Neural cell (in vitro differentiated cells): ENCODE measurements at regions not wholly inside any gene's neighbourhood (a gene's known extent, or its start where the extent isn't known, plus 50 kb on each side); places are given as distances from the start of the nearest gene placed in this dataset.
A peak's percentile ranks its signal among the peaks of the same experiment; 100 is the strongest.
"Not testable (repeated sequence)": the region's sequence is repeated elsewhere in the genome, so short reads cannot be mapped to it uniquely, and the experiment has no call there.

ENCODE experiments used
- H2AFZ ChIP-seq: fragments of 200-600, 300-800 bp; sonication (generic), shearing (Covaris generic); 2 replicates; pipeline ENCODE4 v1.6.0; 2014; ENCODE audit warnings: low read depth, mild to moderate bottlenecking, antibody characterized with exemption, low read length, moderate library complexity
- H3F3A ChIP-seq: fragments of 200-600 bp; shearing (Covaris generic); 2 replicates; pipeline ENCODE4 v1.6.1; 2016; ENCODE audit warnings: mild to moderate bottlenecking, moderate library complexity, mixed read lengths, antibody characterized with exemption, low read length; ENCODE audit not compliant: insufficient read depth, poor library complexity, severe bottlenecking
- H3K27ac ChIP-seq: fragments of 200-600, 300-800 bp; sonication (generic), shearing (Covaris generic); 2 replicates; pipeline ENCODE4 v1.5.1; 2014; ENCODE audit warnings: mild to moderate bottlenecking, low read length, moderate library complexity
- H3K27me3 ChIP-seq: fragments of 300-800, 200-600 bp; sonication (generic), shearing (Covaris generic); 2 replicates; pipeline ENCODE4 v1.6.0; 2014; ENCODE audit warnings: mild to moderate bottlenecking, low read depth, low read length, moderate library complexity; ENCODE audit not compliant: insufficient read depth
- H3K36me3 ChIP-seq: fragments of 300-800, 200-600 bp; sonication (generic), shearing (Covaris generic); 2 replicates; pipeline ENCODE4 v1.5.1; 2014; ENCODE audit warnings: mild to moderate bottlenecking, antibody characterized with exemption, low read length, moderate library complexity; ENCODE audit not compliant: insufficient read depth
- H3K4me2 ChIP-seq: fragments of 300-800, 200-600 bp; sonication (generic), shearing (Covaris generic); 2 replicates; pipeline ENCODE4 v1.6.0; 2014; ENCODE audit warnings: mild to moderate bottlenecking, low read length
- H3K4me3 ChIP-seq: fragments of 300-800, 200-600 bp; sonication (generic), shearing (Covaris generic); 2 replicates; pipeline ENCODE4 v1.5.1; 2014; ENCODE audit warnings: mild to moderate bottlenecking, low read length, moderate library complexity
- H3K79me2 ChIP-seq: fragments of 200-600 bp; shearing (Covaris generic); replicated peaks from 2 replicates; pipeline ENCODE4 v1.6.0; 2014; ENCODE audit warnings: mild to moderate bottlenecking, low read length, moderate library complexity; ENCODE audit not compliant: insufficient read depth
- H3K9ac ChIP-seq: fragments of 300-800, 200-600 bp; sonication (generic), shearing (Covaris generic); 2 replicates; pipeline ENCODE4 v1.6.1; 2016; ENCODE audit warnings: mild to moderate bottlenecking, low read length, mixed read lengths
- H3K9me2 ChIP-seq: fragments of 200-600 bp; shearing (Covaris generic); 2 replicates; pipeline ENCODE4 v1.6.1; 2016; ENCODE audit warnings: mild to moderate bottlenecking, low read length, mixed read lengths; ENCODE audit not compliant: insufficient read depth
- H3K9me3 ChIP-seq: fragments of 200-600, 300-800 bp; sonication (generic), shearing (Covaris generic); 2 replicates; pipeline ENCODE4 v1.6.1; 2016; ENCODE audit warnings: mild to moderate bottlenecking, mixed run types, low read length, moderate library complexity, mixed read lengths
- H4K20me1 ChIP-seq: fragments of 200-600 bp; shearing (Covaris generic); 2 replicates; pipeline ENCODE4 v1.6.1; 2016; ENCODE audit warnings: mild to moderate bottlenecking, mixed run types; ENCODE audit not compliant: insufficient read depth
- EP300 ChIP-seq: fragments of 450-650 bp; conservative IDR thresholded peaks from 2 replicates; pipeline ENCODE4 v1.6.1; 2014; ENCODE audit warnings: antibody characterized with exemption, mild to moderate bottlenecking, moderate library complexity; ENCODE audit not compliant: poor library complexity, severe bottlenecking
- EZH2 ChIP-seq: fragments of 200-600, 300-800 bp; shearing (Covaris generic), sonication (generic); IDR thresholded peaks from 2 replicates; pipeline ENCODE4 v1.6.1; 2014; ENCODE audit warnings: antibody characterized with exemption, low read length, borderline replicate concordance, mild to moderate bottlenecking; ENCODE audit not compliant: insufficient read depth, poor library complexity, severe bottlenecking
- MXI1 ChIP-seq: fragments of 450-650 bp; conservative IDR thresholded peaks from 2 replicates; pipeline ENCODE4 v1.6.1; 2014; ENCODE audit warnings: antibody characterized with exemption, mild to moderate bottlenecking; ENCODE audit not compliant: poor library complexity, severe bottlenecking
- POLR2AphosphoS5 ChIP-seq: IDR thresholded peaks from 2 replicates; pipeline ENCODE4 v1.6.1; 2012
- RAD21 ChIP-seq: fragments of 450-650 bp; conservative IDR thresholded peaks from 2 replicates; pipeline ENCODE4 v1.6.1; 2014; ENCODE audit warnings: antibody characterized with exemption, mild to moderate bottlenecking, moderate library complexity
- SMC3 ChIP-seq: fragments of 450-650 bp; conservative IDR thresholded peaks from 2 replicates; pipeline ENCODE4 v1.6.1; 2014; ENCODE audit warnings: antibody characterized with exemption, mild to moderate bottlenecking, moderate library complexity; ENCODE audit not compliant: poor library complexity
- TAF1 ChIP-seq: IDR thresholded peaks from 2 replicates; pipeline ENCODE4 v1.6.1; 2012; ENCODE audit warnings: low read depth
- TF ChIP-seq, protein P1 (sequence below): fragments of 450-650 bp; IDR thresholded peaks from 2 replicates; pipeline ENCODE4 v1.5.1; 2014; ENCODE audit warnings: antibody characterized with exemption, mild to moderate bottlenecking, moderate library complexity; ENCODE audit not compliant: poor library complexity, severe bottlenecking
- TF ChIP-seq, protein P2 (sequence below): IDR thresholded peaks from 2 replicates; pipeline ENCODE4 v1.6.1; 2012; ENCODE audit warnings: borderline replicate concordance

DNA sequence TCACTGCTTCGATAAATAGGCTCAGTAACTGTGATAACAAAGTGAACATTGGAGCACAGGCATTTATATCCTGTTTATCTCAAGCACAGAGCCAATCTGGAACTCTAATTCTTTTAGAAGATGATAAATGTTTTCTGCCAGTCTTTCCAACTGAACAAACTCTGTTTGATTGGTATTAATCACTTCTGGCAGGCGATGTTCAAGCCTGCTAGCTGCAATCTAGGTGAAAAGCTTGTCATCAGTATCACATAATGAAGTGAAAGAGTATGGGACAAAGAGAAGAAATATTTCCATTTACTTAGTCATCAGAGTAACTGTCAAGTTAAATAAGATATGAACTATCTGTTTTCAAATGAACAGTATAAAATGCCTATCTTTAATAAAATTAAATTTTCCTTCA lies 577.3 kb downstream of the VGLL3 start:
- H3K36me3 ChIP-seq = no peaks in the 10 kb centered on the region
- H2AFZ ChIP-seq = no peak overlapping the region
- H3K27me3 ChIP-seq = no peaks in the 10 kb centered on the region

DNA sequence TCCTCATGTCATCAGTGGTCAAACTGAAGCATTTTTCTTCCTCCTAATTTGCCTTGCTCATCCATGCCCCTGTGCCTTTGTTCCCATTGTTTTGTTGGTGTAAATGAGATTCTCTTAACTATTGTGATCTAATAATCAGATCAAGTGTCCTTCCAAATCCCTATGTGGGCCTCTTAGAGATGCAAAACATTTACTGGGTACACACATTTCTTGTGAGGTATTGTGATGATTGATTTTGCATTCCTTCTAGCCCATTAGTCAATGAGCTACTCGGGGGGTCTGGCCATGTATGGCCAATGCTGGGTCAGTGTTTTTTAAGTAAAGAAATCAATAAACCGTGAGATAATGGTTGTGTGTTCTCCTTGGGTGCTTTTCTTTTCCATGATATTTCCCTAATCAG lies 580.4 kb downstream of the VGLL3 start:
- no peak overlapping the region for H3K4me2 ChIP-seq
- no peaks in the 10 kb centered on the region for H3K36me3 ChIP-seq
- no peaks in the 10 kb centered on the region for H3F3A ChIP-seq
- H3K79me2 ChIP-seq = no peaks in the 10 kb centered on the region
- H3K9me2 ChIP-seq = no peaks in the 10 kb centered on the region
- no peak overlapping the region for H3K27ac ChIP-seq
- H4K20me1 ChIP-seq = no peaks in the 10 kb centered on the region
- no peak overlapping the region for H2AFZ ChIP-seq
- H3K9me3 ChIP-seq = no peaks in the 10 kb centered on the region
- no peak overlapping the region for H3K4me3 ChIP-seq
- H3K9ac ChIP-seq = no peak overlapping the region
- no peaks in the 10 kb centered on the region for H3K27me3 ChIP-seq
- TF ChIP-seq TAF1 (no peak), MXI1 (no peak), SMC3 (no peak), EZH2 (no peak), RAD21 (no peak), EP300 (no peak), POLR2AphosphoS5 (no peak)
- TF ChIP-seq, protein P1, sequence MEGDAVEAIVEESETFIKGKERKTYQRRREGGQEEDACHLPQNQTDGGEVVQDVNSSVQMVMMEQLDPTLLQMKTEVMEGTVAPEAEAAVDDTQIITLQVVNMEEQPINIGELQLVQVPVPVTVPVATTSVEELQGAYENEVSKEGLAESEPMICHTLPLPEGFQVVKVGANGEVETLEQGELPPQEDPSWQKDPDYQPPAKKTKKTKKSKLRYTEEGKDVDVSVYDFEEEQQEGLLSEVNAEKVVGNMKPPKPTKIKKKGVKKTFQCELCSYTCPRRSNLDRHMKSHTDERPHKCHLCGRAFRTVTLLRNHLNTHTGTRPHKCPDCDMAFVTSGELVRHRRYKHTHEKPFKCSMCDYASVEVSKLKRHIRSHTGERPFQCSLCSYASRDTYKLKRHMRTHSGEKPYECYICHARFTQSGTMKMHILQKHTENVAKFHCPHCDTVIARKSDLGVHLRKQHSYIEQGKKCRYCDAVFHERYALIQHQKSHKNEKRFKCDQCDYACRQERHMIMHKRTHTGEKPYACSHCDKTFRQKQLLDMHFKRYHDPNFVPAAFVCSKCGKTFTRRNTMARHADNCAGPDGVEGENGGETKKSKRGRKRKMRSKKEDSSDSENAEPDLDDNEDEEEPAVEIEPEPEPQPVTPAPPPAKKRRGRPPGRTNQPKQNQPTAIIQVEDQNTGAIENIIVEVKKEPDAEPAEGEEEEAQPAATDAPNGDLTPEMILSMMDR = no peak
- TF ChIP-seq, protein P2, sequence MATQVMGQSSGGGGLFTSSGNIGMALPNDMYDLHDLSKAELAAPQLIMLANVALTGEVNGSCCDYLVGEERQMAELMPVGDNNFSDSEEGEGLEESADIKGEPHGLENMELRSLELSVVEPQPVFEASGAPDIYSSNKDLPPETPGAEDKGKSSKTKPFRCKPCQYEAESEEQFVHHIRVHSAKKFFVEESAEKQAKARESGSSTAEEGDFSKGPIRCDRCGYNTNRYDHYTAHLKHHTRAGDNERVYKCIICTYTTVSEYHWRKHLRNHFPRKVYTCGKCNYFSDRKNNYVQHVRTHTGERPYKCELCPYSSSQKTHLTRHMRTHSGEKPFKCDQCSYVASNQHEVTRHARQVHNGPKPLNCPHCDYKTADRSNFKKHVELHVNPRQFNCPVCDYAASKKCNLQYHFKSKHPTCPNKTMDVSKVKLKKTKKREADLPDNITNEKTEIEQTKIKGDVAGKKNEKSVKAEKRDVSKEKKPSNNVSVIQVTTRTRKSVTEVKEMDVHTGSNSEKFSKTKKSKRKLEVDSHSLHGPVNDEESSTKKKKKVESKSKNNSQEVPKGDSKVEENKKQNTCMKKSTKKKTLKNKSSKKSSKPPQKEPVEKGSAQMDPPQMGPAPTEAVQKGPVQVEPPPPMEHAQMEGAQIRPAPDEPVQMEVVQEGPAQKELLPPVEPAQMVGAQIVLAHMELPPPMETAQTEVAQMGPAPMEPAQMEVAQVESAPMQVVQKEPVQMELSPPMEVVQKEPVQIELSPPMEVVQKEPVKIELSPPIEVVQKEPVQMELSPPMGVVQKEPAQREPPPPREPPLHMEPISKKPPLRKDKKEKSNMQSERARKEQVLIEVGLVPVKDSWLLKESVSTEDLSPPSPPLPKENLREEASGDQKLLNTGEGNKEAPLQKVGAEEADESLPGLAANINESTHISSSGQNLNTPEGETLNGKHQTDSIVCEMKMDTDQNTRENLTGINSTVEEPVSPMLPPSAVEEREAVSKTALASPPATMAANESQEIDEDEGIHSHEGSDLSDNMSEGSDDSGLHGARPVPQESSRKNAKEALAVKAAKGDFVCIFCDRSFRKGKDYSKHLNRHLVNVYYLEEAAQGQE = no peak

More for the DNA sequence above, 577.3 kb downstream of the VGLL3 start:
- H3F3A ChIP-seq = no peaks in the 10 kb centered on the region
- no peak overlapping the region for H3K4me2 ChIP-seq
- no peak overlapping the region for H3K27ac ChIP-seq
- H3K9me2 ChIP-seq = no peaks in the 10 kb centered on the region
- no peaks in the 10 kb centered on the region for H3K79me2 ChIP-seq
- H3K9me3 ChIP-seq = no peaks in the 10 kb centered on the region
- no peak overlapping the region for H3K9ac ChIP-seq
- no peak overlapping the region for H3K4me3 ChIP-seq
- H4K20me1 ChIP-seq = no peaks in the 10 kb centered on the region
- TF ChIP-seq SMC3 = no peak
- TF ChIP-seq, protein P1 = no peak
- no peak for TF ChIP-seq RAD21
- no peak for TF ChIP-seq MXI1
- TF ChIP-seq, protein P2 = no peak
- peak; percentile 56 for TF ChIP-seq EP300
- TF ChIP-seq EZH2 = no peak
- peak; percentile 26 for TF ChIP-seq POLR2AphosphoS5
- TF ChIP-seq TAF1 = no peak

DNA sequence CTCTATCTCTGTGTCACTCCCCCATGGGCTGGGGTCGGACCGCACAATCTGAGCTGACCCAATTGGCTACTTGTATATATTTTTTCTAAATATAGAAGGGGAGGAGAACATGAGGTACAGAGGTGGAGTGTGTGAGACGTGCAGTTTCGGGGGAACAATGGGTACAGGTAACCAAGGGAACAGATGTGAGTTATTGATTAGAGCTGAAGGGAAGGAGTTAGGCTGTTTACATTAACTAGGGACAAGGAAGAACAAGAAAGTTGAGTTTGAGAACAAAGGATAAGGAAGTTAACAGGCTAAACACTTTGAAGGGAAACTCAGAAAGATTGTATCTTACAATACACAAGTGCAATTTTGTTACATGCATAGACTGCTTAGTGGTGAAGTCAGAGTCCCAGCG lies 601.2 kb downstream of the VGLL3 start:
- not testable (repeated sequence) for H2AFZ ChIP-seq, H3K79me2 ChIP-seq, H3K4me2 ChIP-seq

More for the DNA sequence above, 601.2 kb downstream of the VGLL3 start:
- not testable (repeated sequence) for H3K36me3 ChIP-seq, H3K9me2 ChIP-seq, H3K9me3 ChIP-seq, H3K9ac ChIP-seq, H3K27me3 ChIP-seq, H4K20me1 ChIP-seq, H3F3A ChIP-seq, H3K4me3 ChIP-seq, H3K27ac ChIP-seq
